Left hindlimb (tissue), 1 donor: ENCODE measurements at regions not wholly inside any gene's neighbourhood (a gene's known extent, or its start where the extent isn't known, plus 50 kb on each side); places are given as distances from the start of the nearest gene placed in this dataset.

Source experiments
- DNase-seq: peaks from one replicate; pipeline ENCODE4 v3.0.0-alpha.2; 2018

GRCh38 chr1:39141925-39142324, 62.6 kb upstream of the MACF1 start:
- DNase-seq: no peak

GRCh38 chr1:39142401-39143060, 62.0 kb upstream of the MACF1 start:
- no peak for DNase-seq

- DNase-seq: no peak
Observed at GRCh38 chr1:39144924-39145323, 59.6 kb upstream of the MACF1 start.

- no peak for DNase-seq
Observed at GRCh38 chr1:39145331-39145965, 59.0 kb upstream of the MACF1 start.

GRCh38 chr1:39146681-39147080, 57.8 kb upstream of the MACF1 start:
- no peak for DNase-seq

- no peak for DNase-seq
Observed at GRCh38 chr1:39147099-39148025, 57.1 kb upstream of the MACF1 start.

- no peak for DNase-seq
Observed at GRCh38 chr1:39148942-39149341, 55.6 kb upstream of the MACF1 start.

- DNase-seq: no peak
Observed at GRCh38 chr1:39149509-39149908, 55.0 kb upstream of the MACF1 start.

- DNase-seq: no peak
Observed at GRCh38 chr1:39150779-39151178, 53.7 kb upstream of the MACF1 start.

- DNase-seq: no peak
Observed at GRCh38 chr1:39151267-39151666, 53.2 kb upstream of the MACF1 start.

- no peak for DNase-seq
Observed at GRCh38 chr1:39152923-39153322, 51.6 kb upstream of the MACF1 start.

GRCh38 chr1:39153684-39154083, 50.8 kb upstream of the MACF1 start:
- DNase-seq: no peak

- peak; percentile 44 for DNase-seq
Observed at GRCh38 chr1:39154553-39155421, 49.7 kb upstream of the MACF1 start.
